ENCODE measurements at regions not wholly inside any gene's neighbourhood (a gene's known extent, or its start where the extent isn't known, plus 50 kb on each side); places are given as distances from the start of the nearest gene placed in this dataset.

GRCh38 chr13:34452831-34453230 lies 489.2 kb upstream of the NBEA start:
- TF ChIP-seq POLR2A (IDR thresholded peaks at IDR 0.05; ENCODE audit: low read length) = no peak
- TF ChIP-seq GATA1 (IDR thresholded peaks at IDR 0.05; ENCODE audit: low read depth, low read length) = no peak
- DNase-seq = no peak

GRCh38 chr13:34458756-34459715 lies 483.0 kb upstream of the NBEA start:
- no peak for DNase-seq

GRCh38 chr13:34459856-34460255 lies 482.2 kb upstream of the NBEA start:
- TF ChIP-seq GATA1 (IDR thresholded peaks at IDR 0.05; ENCODE audit: low read depth, low read length) (no peak), POLR2A (IDR thresholded peaks at IDR 0.05; ENCODE audit: low read length) (no peak)

More at GRCh38 chr13:34458756-34459715, 483.0 kb upstream of the NBEA start:
- no peak for TF ChIP-seq POLR2A (IDR thresholded peaks at IDR 0.05; ENCODE audit: low read length)
- no peak for TF ChIP-seq GATA1 (IDR thresholded peaks at IDR 0.05; ENCODE audit: low read depth, low read length)

GRCh38 chr13:34462843-34463242 lies 479.2 kb upstream of the NBEA start:
- TF ChIP-seq POLR2A (IDR thresholded peaks at IDR 0.05; ENCODE audit: low read length) = no peak
- no peak for TF ChIP-seq GATA1 (IDR thresholded peaks at IDR 0.05; ENCODE audit: low read depth, low read length)
- DNase-seq = no peak

More at GRCh38 chr13:34459856-34460255, 482.2 kb upstream of the NBEA start:
- DNase-seq = no peak

GRCh38 chr13:34464011-34464410 lies 478.1 kb upstream of the NBEA start:
- no peak for TF ChIP-seq POLR2A (IDR thresholded peaks at IDR 0.05; ENCODE audit: low read length)
- TF ChIP-seq GATA1 (IDR thresholded peaks at IDR 0.05; ENCODE audit: low read depth, low read length) = no peak
- no peak for DNase-seq

GRCh38 chr13:34465423-34465922 lies 476.6 kb upstream of the NBEA start:
- no peak for TF ChIP-seq GATA1 (IDR thresholded peaks at IDR 0.05; ENCODE audit: low read depth, low read length)
- TF ChIP-seq POLR2A (IDR thresholded peaks at IDR 0.05; ENCODE audit: low read length) = no peak
- DNase-seq = no peak

GRCh38 chr13:34466301-34466700 lies 475.8 kb upstream of the NBEA start:
- no peak for DNase-seq
- no peak for TF ChIP-seq GATA1 (IDR thresholded peaks at IDR 0.05; ENCODE audit: low read depth, low read length)
- no peak for TF ChIP-seq POLR2A (IDR thresholded peaks at IDR 0.05; ENCODE audit: low read length)

GRCh38 chr13:34467450-34468083 lies 474.5 kb upstream of the NBEA start:
- DNase-seq = no peak
- TF ChIP-seq GATA1 (IDR thresholded peaks at IDR 0.05; ENCODE audit: low read depth, low read length) = no peak
- no peak for TF ChIP-seq POLR2A (IDR thresholded peaks at IDR 0.05; ENCODE audit: low read length)

GRCh38 chr13:34469196-34469986 lies 472.7 kb upstream of the NBEA start:
- no peak for DNase-seq
- TF ChIP-seq POLR2A (IDR thresholded peaks at IDR 0.05; ENCODE audit: low read length) (no peak), GATA1 (IDR thresholded peaks at IDR 0.05; ENCODE audit: low read depth, low read length) (no peak)

- TF ChIP-seq GATA1 (IDR thresholded peaks at IDR 0.05; ENCODE audit: low read depth, low read length) (no peak), POLR2A (IDR thresholded peaks at IDR 0.05; ENCODE audit: low read length) (no peak)
Observed at GRCh38 chr13:34474187-34474868, 467.7 kb upstream of the NBEA start.

GRCh38 chr13:34478376-34478775 lies 463.7 kb upstream of the NBEA start:
- TF ChIP-seq GATA1 (IDR thresholded peaks at IDR 0.05; ENCODE audit: low read depth, low read length) = no peak
- TF ChIP-seq POLR2A (IDR thresholded peaks at IDR 0.05; ENCODE audit: low read length) = no peak
- no peak for DNase-seq

More at GRCh38 chr13:34474187-34474868, 467.7 kb upstream of the NBEA start:
- DNase-seq = no peak

GRCh38 chr13:34502011-34502410 lies 440.1 kb upstream of the NBEA start:
- no peak for DNase-seq
- no peak for TF ChIP-seq POLR2A (IDR thresholded peaks at IDR 0.05; ENCODE audit: low read length)
- no peak for TF ChIP-seq GATA1 (IDR thresholded peaks at IDR 0.05; ENCODE audit: low read depth, low read length)

- DNase-seq = no peak
- TF ChIP-seq GATA1 (IDR thresholded peaks at IDR 0.05; ENCODE audit: low read depth, low read length) (no peak), POLR2A (IDR thresholded peaks at IDR 0.05; ENCODE audit: low read length) (no peak)
Observed at GRCh38 chr13:34502621-34503020, 439.4 kb upstream of the NBEA start.

Measured in erythroblast (primary cell).